ENCODE measurements at regions not wholly inside any gene's neighbourhood (a gene's known extent, or its start where the extent isn't known, plus 50 kb on each side); places are given as distances from the start of the nearest gene placed in this dataset.

- no peak for TF ChIP-seq CTCF (IDR thresholded peaks at IDR 0.05; ENCODE audit: borderline replicate concordance, extremely low read depth, low read length, poor library complexity, severe bottlenecking)
- TF ChIP-seq EZH2 (IDR thresholded peaks at IDR 0.05; ENCODE audit: borderline replicate concordance, low read depth, low read length, severe bottlenecking): no peak
Measured at GRCh38 chr17:79482727-79483521, 127.9 kb downstream of the RBFOX3 start.

Measured in DND-41 (cell line).